ENCODE measurements at regions not wholly inside any gene's neighbourhood (a gene's known extent, or its start where the extent isn't known, plus 50 kb on each side); places are given as distances from the start of the nearest gene placed in this dataset.
"Not testable (repeated sequence)": the region's sequence is repeated elsewhere in the genome, so short reads cannot be mapped to it uniquely, and the experiment has no call there.

DNA sequence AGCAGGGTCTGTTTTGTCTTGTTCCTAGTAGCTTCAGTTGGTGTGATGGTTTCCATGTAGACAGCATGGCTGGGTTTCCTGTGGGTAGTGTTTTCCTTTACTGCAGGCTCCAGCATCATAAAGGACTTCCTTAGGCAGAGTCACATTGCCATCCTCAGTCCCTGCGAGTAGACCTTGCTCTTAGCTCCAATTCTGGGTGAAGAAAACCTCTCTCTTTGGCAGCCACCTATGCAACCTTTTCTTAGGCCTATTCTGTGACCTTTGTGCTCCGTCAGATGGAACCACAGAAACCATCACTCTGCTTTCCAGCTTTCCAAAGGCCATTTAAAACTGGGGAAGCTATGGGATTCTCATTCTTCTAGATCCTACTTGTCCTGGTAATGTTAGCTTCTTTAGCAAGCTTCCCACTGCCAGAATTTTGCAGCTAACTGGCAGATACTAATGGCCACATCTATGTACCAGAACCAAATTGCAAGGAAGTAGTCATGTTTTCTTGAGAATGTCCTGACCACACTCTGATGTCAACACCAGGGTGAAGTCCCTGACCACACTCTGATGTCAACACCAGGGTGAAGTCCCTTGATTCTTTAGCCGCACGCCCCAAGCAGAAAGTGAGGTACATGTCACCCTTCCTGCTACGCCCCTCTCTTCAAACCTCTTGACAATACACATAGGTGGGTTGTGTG is 646.6 kb upstream of the HS3ST5 start:
- DNase-seq (ENCODE audit: low read depth) = no peak
- in situ Hi-C loops (cut with HindIII; ENCODE audit: low pct_unique_long_range_greater_than_20kb, low sequenced_read_pairs) = no loop called here

DNA sequence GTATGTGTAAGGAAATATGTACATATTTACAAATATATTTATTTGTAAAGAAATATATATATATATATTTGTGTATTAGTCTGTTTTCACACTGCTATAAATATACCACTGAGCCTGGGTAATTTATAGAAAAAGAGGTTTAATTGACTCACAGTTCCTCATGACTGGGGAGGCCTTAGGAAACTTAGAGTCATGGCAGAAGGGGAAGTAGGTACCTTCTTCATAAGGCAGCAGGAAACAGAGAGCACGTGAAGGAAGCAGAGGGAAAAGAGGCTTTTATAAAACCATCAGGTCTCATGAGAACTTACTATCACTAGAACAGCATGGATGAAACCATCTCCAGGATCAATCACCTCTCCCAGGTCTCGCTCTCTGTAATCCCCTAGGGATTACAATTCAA is 644.5 kb upstream of the HS3ST5 start:
- in situ Hi-C loops (cut with HindIII; ENCODE audit: low pct_unique_long_range_greater_than_20kb, low sequenced_read_pairs) = no loop called here

DNA sequence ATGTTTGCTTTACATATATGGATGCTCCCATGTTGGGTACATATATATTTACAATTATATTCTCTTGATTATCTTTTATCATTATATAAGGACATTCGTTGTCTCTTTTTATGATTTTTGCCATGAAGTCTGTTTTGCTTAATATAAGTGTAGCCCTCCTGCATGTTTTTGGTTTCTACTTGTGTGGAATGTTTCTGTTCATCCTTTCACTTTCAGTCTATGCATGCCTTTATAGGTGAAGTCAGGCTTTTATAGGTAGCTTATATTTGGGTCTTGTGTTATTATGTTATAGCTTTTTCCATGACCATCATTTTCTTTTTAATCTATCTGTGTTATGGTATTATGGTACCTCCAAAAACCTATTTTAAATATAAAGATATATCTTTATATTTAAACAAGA is 612.5 kb upstream of the HS3ST5 start:
- DNase-seq (ENCODE audit: low read depth) = no peak
- in situ Hi-C loops (cut with HindIII; ENCODE audit: low pct_unique_long_range_greater_than_20kb, low sequenced_read_pairs) = no loop called here

More for the DNA sequence above, 644.5 kb upstream of the HS3ST5 start:
- no peak for DNase-seq (ENCODE audit: low read depth)

GRCh38 chr6:114952229-114952628 is 609.4 kb upstream of the HS3ST5 start:
- no peak for DNase-seq (ENCODE audit: low read depth)
- in situ Hi-C loops (cut with HindIII; ENCODE audit: low pct_unique_long_range_greater_than_20kb, low sequenced_read_pairs) = no loop called here

DNA sequence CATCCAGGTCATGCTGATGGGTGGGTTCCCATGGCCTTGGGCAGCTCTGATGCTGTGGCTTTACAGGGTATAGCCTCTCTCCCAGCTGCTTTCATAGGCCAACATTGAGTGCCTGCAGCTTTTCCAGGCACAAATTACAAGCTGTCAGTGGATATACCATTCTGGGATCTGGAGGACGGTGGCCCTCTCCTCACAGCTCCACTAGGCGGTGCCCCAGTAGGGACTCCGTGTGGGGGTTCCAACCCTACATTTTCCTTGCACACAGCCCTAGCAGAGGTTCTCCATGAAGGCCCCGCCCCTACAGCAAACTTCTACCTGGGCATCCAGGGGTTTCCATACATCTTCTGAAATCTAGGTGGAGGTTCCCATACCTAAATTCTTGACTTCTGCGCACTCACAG is 602.6 kb upstream of the HS3ST5 start:
- DNase-seq (ENCODE audit: low read depth) = no peak
- in situ Hi-C loops (cut with HindIII; ENCODE audit: low pct_unique_long_range_greater_than_20kb, low sequenced_read_pairs) = no loop called here

- in situ Hi-C loops (cut with HindIII; ENCODE audit: low pct_unique_long_range_greater_than_20kb, low sequenced_read_pairs) = no loop called here
- DNase-seq (ENCODE audit: low read depth) = no peak
These were observed 598.3 kb upstream of the HS3ST5 start for GRCh38 chr6:114941078-114941477.

- in situ Hi-C loops (cut with HindIII; ENCODE audit: low pct_unique_long_range_greater_than_20kb, low sequenced_read_pairs) = no loop called here
These were observed 597.4 kb upstream of the HS3ST5 start for GRCh38 chr6:114940181-114940580.

DNA sequence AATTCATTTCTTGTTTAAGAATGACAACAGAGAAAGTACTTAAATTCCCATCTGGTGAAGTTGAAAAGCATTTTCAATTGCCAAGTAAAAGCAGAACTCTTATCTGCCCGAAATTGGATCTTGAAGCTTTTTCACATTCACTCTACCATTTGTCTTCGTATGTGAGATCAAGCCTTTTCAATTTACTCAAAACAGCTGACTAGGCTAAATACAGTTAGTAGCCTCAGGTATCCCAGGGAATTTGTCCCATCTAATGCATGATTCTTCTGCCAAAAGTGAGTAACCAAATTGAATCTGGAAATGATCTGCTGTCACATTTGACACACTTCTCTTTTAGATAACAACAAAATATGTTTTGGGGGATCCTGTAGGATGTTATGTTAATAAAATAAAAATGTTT is 596.8 kb upstream of the HS3ST5 start:
- DNase-seq (ENCODE audit: low read depth) = no peak
- in situ Hi-C loops (cut with HindIII; ENCODE audit: low pct_unique_long_range_greater_than_20kb, low sequenced_read_pairs) = no loop called here

More at GRCh38 chr6:114940181-114940580, 597.4 kb upstream of the HS3ST5 start:
- DNase-seq (ENCODE audit: low read depth) = no peak

DNA sequence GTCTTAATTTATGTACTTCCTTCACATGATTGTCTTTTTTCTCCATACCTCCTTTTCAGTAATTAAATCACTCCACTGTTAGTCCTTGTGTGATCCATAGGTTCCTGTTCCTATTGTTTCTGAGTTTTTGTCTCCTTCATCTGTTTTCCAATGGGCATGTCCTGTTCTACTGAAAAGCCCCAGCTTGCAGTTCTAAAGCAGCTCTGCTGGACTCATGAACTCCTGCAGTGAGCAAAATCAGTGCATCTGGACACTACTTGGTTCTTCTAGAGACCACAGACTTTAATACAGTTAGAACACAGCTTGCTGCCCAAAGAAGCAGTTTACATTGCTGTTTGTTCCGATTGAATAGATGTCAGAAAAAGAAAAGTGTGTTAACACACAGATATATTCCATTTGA is 593.3 kb upstream of the HS3ST5 start:
- no peak for DNase-seq (ENCODE audit: low read depth)
- in situ Hi-C loops (cut with HindIII; ENCODE audit: low pct_unique_long_range_greater_than_20kb, low sequenced_read_pairs) = no loop called here

- no peak for DNase-seq (ENCODE audit: low read depth)
- in situ Hi-C loops (cut with HindIII; ENCODE audit: low pct_unique_long_range_greater_than_20kb, low sequenced_read_pairs) = no loop called here
These were observed 591.3 kb upstream of the HS3ST5 start for GRCh38 chr6:114934079-114934478.

GRCh38 chr6:114928731-114929130 is 585.9 kb upstream of the HS3ST5 start:
- in situ Hi-C loops (cut with HindIII; ENCODE audit: low pct_unique_long_range_greater_than_20kb, low sequenced_read_pairs); DNase-seq (ENCODE audit: low read depth): not testable (repeated sequence)

- DNase-seq (ENCODE audit: low read depth) = no peak
- in situ Hi-C loops (cut with HindIII; ENCODE audit: low pct_unique_long_range_greater_than_20kb, low sequenced_read_pairs) = no loop called here
These were observed 563.3 kb upstream of the HS3ST5 start for GRCh38 chr6:114906096-114906495.

DNA sequence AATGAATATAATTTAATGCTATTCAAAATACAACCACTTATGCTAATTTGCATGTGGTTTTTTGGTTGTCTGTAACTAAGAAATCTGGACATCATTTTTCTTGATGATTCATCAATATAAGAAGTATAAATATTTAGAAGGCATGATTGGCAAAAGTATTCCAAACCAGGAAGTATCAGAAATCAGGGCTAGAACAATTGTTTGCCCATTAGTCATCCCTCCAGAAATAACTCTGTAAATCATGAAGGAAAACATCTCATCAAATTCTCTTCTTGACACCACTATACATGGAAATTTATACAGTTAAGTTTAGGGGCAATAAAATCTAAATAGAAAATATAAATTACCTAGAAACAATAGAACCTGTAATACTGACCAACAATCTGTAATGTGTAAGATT is 554.7 kb upstream of the HS3ST5 start:
- no peak for DNase-seq (ENCODE audit: low read depth)
- in situ Hi-C loops (cut with HindIII; ENCODE audit: low pct_unique_long_range_greater_than_20kb, low sequenced_read_pairs) = no loop called here

- no peak for DNase-seq (ENCODE audit: low read depth)
- in situ Hi-C loops (cut with HindIII; ENCODE audit: low pct_unique_long_range_greater_than_20kb, low sequenced_read_pairs) = no loop called here
These were observed 549.4 kb upstream of the HS3ST5 start for GRCh38 chr6:114892211-114892610.

DNA sequence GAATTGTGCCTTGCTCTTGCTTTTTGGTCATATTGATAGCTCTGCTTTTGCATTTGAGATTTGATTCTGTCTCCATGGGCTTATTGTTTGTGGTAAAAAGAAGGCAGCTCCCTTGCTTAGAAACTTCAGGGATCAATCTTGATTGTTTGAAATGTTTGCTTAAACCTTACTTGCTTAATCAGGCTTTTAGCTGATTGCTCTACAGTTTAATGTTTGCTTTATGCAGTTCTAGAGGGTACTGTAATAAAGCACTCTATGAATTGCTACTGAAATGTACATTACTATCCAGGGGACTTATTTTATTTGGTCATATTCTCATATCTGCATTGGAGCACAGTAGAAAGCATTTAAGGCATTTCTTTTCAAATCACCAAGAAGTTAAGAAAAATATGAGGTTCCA is 545.4 kb upstream of the HS3ST5 start:
- no peak for DNase-seq (ENCODE audit: low read depth)
- in situ Hi-C loops (cut with HindIII; ENCODE audit: low pct_unique_long_range_greater_than_20kb, low sequenced_read_pairs) = no loop called here

GRCh38 chr6:114886670-114887436 is 544.0 kb upstream of the HS3ST5 start:
- DNase-seq (ENCODE audit: low read depth) = no peak
- in situ Hi-C loops (cut with HindIII; ENCODE audit: low pct_unique_long_range_greater_than_20kb, low sequenced_read_pairs) = no loop called here

GRCh38 chr6:114879693-114880092 is 536.9 kb upstream of the HS3ST5 start:
- in situ Hi-C loops (cut with HindIII; ENCODE audit: low pct_unique_long_range_greater_than_20kb, low sequenced_read_pairs) = no loop called here
- DNase-seq (ENCODE audit: low read depth) = no peak

DNA sequence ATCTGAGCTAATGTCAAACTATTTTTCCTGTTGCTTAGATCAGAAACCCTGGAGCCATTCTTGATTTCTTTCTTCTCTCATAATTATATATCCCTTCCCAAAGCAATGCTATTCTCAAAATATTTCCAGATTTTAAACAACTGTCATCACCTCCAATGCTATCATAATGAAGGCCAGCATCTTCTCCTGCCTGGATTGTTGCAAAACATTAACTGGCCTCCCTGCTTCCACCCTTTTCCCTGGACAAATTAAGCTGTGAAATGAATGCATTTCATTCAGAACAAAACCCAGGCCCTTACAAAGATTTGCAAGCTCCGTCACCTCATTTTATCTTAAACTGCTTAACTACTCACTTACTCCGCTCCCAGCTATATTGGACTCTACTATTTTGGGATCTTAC is 535.3 kb upstream of the HS3ST5 start:
- no peak for DNase-seq (ENCODE audit: low read depth)
- in situ Hi-C loops (cut with HindIII; ENCODE audit: low pct_unique_long_range_greater_than_20kb, low sequenced_read_pairs) = no loop called here

DNA sequence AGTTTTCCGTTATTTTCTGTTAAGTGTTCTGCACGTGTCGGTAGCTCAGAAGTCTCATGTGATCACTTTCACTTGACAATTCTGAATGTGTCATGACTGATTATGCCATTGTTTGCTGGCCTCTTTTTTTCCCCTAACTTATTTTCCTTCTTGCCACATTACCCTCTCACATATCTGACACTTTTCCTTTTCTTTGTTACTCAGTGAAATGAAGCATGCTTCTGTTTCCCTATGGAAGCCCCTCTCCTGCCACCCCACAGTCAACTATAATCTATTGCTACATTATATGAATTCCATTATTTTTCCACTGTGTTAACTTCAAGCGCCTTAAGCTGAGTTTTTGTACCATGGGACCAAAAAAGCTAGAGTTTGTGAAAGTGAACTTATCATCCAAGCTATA is 531.6 kb upstream of the HS3ST5 start:
- no peak for DNase-seq (ENCODE audit: low read depth)
- in situ Hi-C loops (cut with HindIII; ENCODE audit: low pct_unique_long_range_greater_than_20kb, low sequenced_read_pairs) = no loop called here

GRCh38 chr6:114865506-114865905 is 522.7 kb upstream of the HS3ST5 start:
- DNase-seq (ENCODE audit: low read depth); in situ Hi-C loops (cut with HindIII; ENCODE audit: low pct_unique_long_range_greater_than_20kb, low sequenced_read_pairs): not testable (repeated sequence)

Measured in Caki2 (cell line).